PC-9 (cell line): ENCODE measurements at regions not wholly inside any gene's neighbourhood (a gene's known extent, or its start where the extent isn't known, plus 50 kb on each side); places are given as distances from the start of the nearest gene placed in this dataset.

ENCODE experiments used
- BruUV-seq: library from RNA; stranded (reverse); fragments of 400-500 nt; replicated peaks from 2 replicates; lab custom pipeline; 2021; lab: Mats Ljungman, UMichigan
- CTCF ChIA-PET: fragments of 300-600 bp; sonication (Branson Sonifier 250); formaldehyde crosslinking; loops from one replicate; lab custom pipeline; 2022; ENCODE audit warnings: antibody characterized with exemption; lab: Charles Lee
- POLR2A ChIA-PET: fragments of 300-600 bp; sonication (Branson Sonifier 250); formaldehyde crosslinking; loops from one replicate; lab custom pipeline; 2022; ENCODE audit warnings: antibody characterized with exemption; ENCODE audit not compliant: unreplicated experiment; lab: Charles Lee
- DNase-seq, 2 experiments: peaks; one replicate each; pipeline versions ENCODE4 v3.0.0 to v3.0.0-alpha.2; 2015 to 2022; ENCODE audit warnings: mixed read lengths in 1 of 2
- H2AFZ ChIP-seq: fragments of 200-600 bp; sonication (generic); 2 replicates; pipeline ENCODE4 v1.8.1; 2017; ENCODE audit warnings: antibody characterized with exemption
- H3F3A ChIP-seq: fragments of 200-600 bp; sonication (generic); 2 replicates; pipeline ENCODE4 v1.8.1; 2017; ENCODE audit warnings: antibody characterized with exemption, mild to moderate bottlenecking, low read depth; ENCODE audit not compliant: insufficient read depth
- H3K27ac ChIP-seq: fragments of 200-600 bp; sonication (generic); 2 replicates; pipeline ENCODE4 v1.6.1; 2016; ENCODE audit warnings: mixed run types
- H3K27me3 ChIP-seq: fragments of 200-600 bp; sonication (generic); 2 replicates; pipeline ENCODE4 v1.6.1; 2016; ENCODE audit warnings: low read depth, mixed run types; ENCODE audit not compliant: insufficient read depth
- H3K36me3 ChIP-seq: fragments of 200-600 bp; sonication (generic); 2 replicates; pipeline ENCODE4 v1.6.1; 2016; ENCODE audit warnings: low read depth, mixed run types
- H3K4me1 ChIP-seq: fragments of 200-600 bp; sonication (generic); replicated peaks from 2 replicates; pipeline ENCODE4 v1.6.1; 2016; ENCODE audit warnings: mixed run types; ENCODE audit not compliant: insufficient read depth
- H3K4me2 ChIP-seq: fragments of 200-600 bp; sonication (generic); 2 replicates; pipeline ENCODE4 v1.6.1; 2017; ENCODE audit warnings: mixed run types
- H3K4me3 ChIP-seq: fragments of 200-600 bp; sonication (generic); 2 replicates; pipeline ENCODE4 v1.6.1; 2016; ENCODE audit warnings: mixed run types
- H3K79me2 ChIP-seq: fragments of 200-600 bp; sonication (generic); 2 replicates; pipeline ENCODE4 v1.6.1; 2017; ENCODE audit warnings: low read depth, mixed run types
- H3K9me2 ChIP-seq: fragments of 200-600 bp; sonication (generic); 2 replicates; pipeline ENCODE4 v1.8.1; 2017; ENCODE audit warnings: mild to moderate bottlenecking; ENCODE audit not compliant: insufficient read depth
- H3K9me3 ChIP-seq: fragments of 200-600 bp; sonication (generic); 2 replicates; pipeline ENCODE4 v1.8.1; 2016; ENCODE audit warnings: low read depth; ENCODE audit not compliant: insufficient read depth
- H4K20me1 ChIP-seq: fragments of 200-600 bp; sonication (generic); 2 replicates; pipeline ENCODE4 v1.8.1; 2017; ENCODE audit not compliant: insufficient read depth
- CTCF ChIP-seq: fragments of 200-600 bp; sonication (generic); conservative IDR thresholded peaks from 2 replicates; pipeline ENCODE4 v1.6.1; 2017; ENCODE audit warnings: mixed run types, antibody characterized with exemption, mild to moderate bottlenecking, moderate library complexity
- EZH2 ChIP-seq: fragments of 200-600 bp; sonication (generic); IDR thresholded peaks from 2 replicates; pipeline ENCODE4 v1.8.0; 2017; ENCODE audit warnings: antibody characterized with exemption, low read depth
- intact Hi-C: fragments of 100-400 bp; cut with micrococcal nuclease; formaldehyde crosslinking; loops from one replicate; pipeline ENCODE4 v1.10.0; 2022; ENCODE audit not compliant: unreplicated experiment

- TF ChIP-seq CTCF (no peak), EZH2 (no peak)
- H3K4me2 ChIP-seq: no peak overlapping the region
- no peaks in the 10 kb centered on the region for H3K36me3 ChIP-seq
- H3F3A ChIP-seq: no peaks in the 10 kb centered on the region
- no peak overlapping the region for H2AFZ ChIP-seq
- no peaks in the 10 kb centered on the region for H3K9me2 ChIP-seq
- no peaks in the 10 kb centered on the region; the same call in 1 of the 2 replicates for H3K4me1 ChIP-seq
- BruUV-seq: no TSS peak
- H3K27ac ChIP-seq: no peak overlapping the region
- ChIA-PET POLR2A (no interaction called here), CTCF (no interaction called here)
- no peaks in the 10 kb centered on the region for H3K9me3 ChIP-seq
- no peaks in the 10 kb centered on the region for H4K20me1 ChIP-seq
- H3K27me3 ChIP-seq: no peaks in the 10 kb centered on the region
- no peak for DNase-seq
- no peak overlapping the region for H3K4me3 ChIP-seq
- H3K79me2 ChIP-seq: no peaks in the 10 kb centered on the region
- intact Hi-C loops: no loop called here
These were observed 399.8 kb downstream of the SLC6A15 start for GRCh38 chr12:84512751-84513150.

- CTCF ChIA-PET: no interaction called here
- BruUV-seq: no TSS peak
- POLR2A ChIA-PET: no interaction called here
These were observed 403.7 kb downstream of the SLC6A15 start for GRCh38 chr12:84508851-84509260.

GRCh38 chr12:84507956-84508850 lies 404.4 kb downstream of the SLC6A15 start:
- H3K36me3 ChIP-seq: no peaks in the 10 kb centered on the region
- H3K4me2 ChIP-seq: no peak overlapping the region
- no peaks in the 10 kb centered on the region for H3K9me3 ChIP-seq
- H3K9me2 ChIP-seq: no peaks in the 10 kb centered on the region
- CTCF ChIA-PET: interaction anchor here (0.6 kb wide), 1 partner anchor 28 kb away, joined by 3 read pairs; no protein-coding TSS in a partner anchor
- H2AFZ ChIP-seq: no peak overlapping the region
- H3F3A ChIP-seq: no peaks in the 10 kb centered on the region
- H3K4me1 ChIP-seq: no peaks in the 10 kb centered on the region; the same call in 1 of the 2 replicates
- no peak overlapping the region for H3K27ac ChIP-seq
- H4K20me1 ChIP-seq: no peaks in the 10 kb centered on the region
- no peaks in the 10 kb centered on the region for H3K79me2 ChIP-seq
- intact Hi-C loops: loop anchor here (10.0 kb wide), 2 partner anchors 337 to 683 kb away; no protein-coding TSS in a partner anchor
- H3K27me3 ChIP-seq: no peaks in the 10 kb centered on the region
- H3K4me3 ChIP-seq: no peak overlapping the region
- DNase-seq: peak in 1 of 2 experiments; percentile 35
- TF ChIP-seq CTCF: peak; percentile 40; the same call in 1 of the 2 replicates
- TF ChIP-seq EZH2: no peak
- BruUV-seq: no TSS peak
- POLR2A ChIA-PET: no interaction called here

More at GRCh38 chr12:84508851-84509260, 403.7 kb downstream of the SLC6A15 start:
- no peak for TF ChIP-seq CTCF
- no peak for TF ChIP-seq EZH2
- Histone ChIP-seq H3K79me2 (no peaks in the 10 kb centered on the region), H3K27me3 (no peaks in the 10 kb centered on the region), H3F3A (no peaks in the 10 kb centered on the region), H3K27ac (no peak overlapping the region), H2AFZ (no peak overlapping the region), H3K4me3 (no peak overlapping the region), H3K9me3 (no peaks in the 10 kb centered on the region), H4K20me1 (no peaks in the 10 kb centered on the region), H3K4me2 (no peak overlapping the region), H3K4me1 (no peaks in the 10 kb centered on the region; the same call in 1 of the 2 replicates), H3K9me2 (no peaks in the 10 kb centered on the region), H3K36me3 (no peaks in the 10 kb centered on the region)
- no peak for DNase-seq
- intact Hi-C loops: loop anchor here (10.0 kb wide), 2 partner anchors 336 to 684 kb away; no protein-coding TSS in a partner anchor
